ENCODE measurements at regions not wholly inside any gene's neighbourhood (a gene's known extent, or its start where the extent isn't known, plus 50 kb on each side); places are given as distances from the start of the nearest gene placed in this dataset.

DNA sequence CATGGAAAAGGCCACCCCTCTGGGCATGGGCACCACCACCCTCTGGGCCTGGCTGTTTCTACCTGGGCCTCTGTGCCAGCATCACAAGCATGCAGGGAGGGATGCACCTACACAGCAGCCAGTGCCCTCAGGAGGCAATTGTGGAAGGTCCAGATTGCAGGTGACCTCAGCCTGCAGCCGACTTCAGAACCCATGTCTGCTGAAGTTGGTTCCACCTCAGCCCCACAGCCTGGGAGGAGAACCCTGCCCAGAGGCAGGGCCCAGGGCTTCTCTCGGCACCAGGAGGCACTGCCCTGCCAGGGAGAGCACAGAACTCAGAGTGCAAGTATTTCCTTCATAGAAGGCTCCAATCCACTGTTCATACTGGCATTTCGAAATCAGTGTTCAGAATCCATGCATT is 149.8 kb downstream of the TTLL2 start:
- Mint-ChIP-seq H3K4me3 (ENCODE audit: unreplicated experiment) (no peak overlapping the region), H3K9me3 (ENCODE audit: unreplicated experiment) (peaks cover 20% of the 10 kb centered on the region), H3K4me1 (ENCODE audit: low read depth, unreplicated experiment) (peaks cover 32% of the 10 kb centered on the region), H3K36me3 (ENCODE audit: unreplicated experiment) (no peaks in the 10 kb centered on the region), H3K27me3 (ENCODE audit: unreplicated experiment) (peaks cover 12% of the 10 kb centered on the region), H3K27ac (ENCODE audit: unreplicated experiment) (no peak overlapping the region)
- no peak for DNase-seq
- TF ChIP-seq, protein P1, sequence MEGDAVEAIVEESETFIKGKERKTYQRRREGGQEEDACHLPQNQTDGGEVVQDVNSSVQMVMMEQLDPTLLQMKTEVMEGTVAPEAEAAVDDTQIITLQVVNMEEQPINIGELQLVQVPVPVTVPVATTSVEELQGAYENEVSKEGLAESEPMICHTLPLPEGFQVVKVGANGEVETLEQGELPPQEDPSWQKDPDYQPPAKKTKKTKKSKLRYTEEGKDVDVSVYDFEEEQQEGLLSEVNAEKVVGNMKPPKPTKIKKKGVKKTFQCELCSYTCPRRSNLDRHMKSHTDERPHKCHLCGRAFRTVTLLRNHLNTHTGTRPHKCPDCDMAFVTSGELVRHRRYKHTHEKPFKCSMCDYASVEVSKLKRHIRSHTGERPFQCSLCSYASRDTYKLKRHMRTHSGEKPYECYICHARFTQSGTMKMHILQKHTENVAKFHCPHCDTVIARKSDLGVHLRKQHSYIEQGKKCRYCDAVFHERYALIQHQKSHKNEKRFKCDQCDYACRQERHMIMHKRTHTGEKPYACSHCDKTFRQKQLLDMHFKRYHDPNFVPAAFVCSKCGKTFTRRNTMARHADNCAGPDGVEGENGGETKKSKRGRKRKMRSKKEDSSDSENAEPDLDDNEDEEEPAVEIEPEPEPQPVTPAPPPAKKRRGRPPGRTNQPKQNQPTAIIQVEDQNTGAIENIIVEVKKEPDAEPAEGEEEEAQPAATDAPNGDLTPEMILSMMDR (IDR thresholded peaks at IDR 0.05; ENCODE audit: partially characterized antibody, unreplicated experiment) = no peak

DNA sequence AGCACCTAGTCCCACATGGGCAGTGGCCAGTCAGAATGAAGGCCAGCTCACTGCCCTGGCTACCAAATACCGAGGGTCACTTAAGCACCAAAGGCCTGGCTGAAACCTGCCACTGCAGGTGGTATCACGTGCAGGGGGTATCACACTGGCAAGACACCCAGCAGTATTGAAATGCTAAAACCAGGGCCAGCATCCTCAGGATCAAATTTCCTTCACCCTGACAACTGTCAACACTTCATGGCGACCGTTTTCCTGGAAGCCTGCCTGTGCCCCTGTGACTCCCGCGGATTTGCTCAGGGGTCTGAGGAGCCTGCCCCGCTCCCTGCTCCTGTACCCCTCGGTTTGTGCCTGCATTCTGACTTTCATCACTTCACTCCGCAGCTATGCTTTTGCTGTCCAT is 151.1 kb downstream of the TTLL2 start:
- no peaks in the 10 kb centered on the region for H3K36me3 Mint-ChIP-seq (ENCODE audit: unreplicated experiment)
- H3K9me3 Mint-ChIP-seq (ENCODE audit: unreplicated experiment) = peaks cover 20% of the 10 kb centered on the region
- peaks cover 34% of the 10 kb centered on the region for H3K4me1 Mint-ChIP-seq (ENCODE audit: low read depth, unreplicated experiment)
- TF ChIP-seq, protein P1 (IDR thresholded peaks at IDR 0.05; ENCODE audit: partially characterized antibody, unreplicated experiment) = no peak
- no peak overlapping the region for H3K4me3 Mint-ChIP-seq (ENCODE audit: unreplicated experiment)
- DNase-seq = no peak
- H3K27me3 Mint-ChIP-seq (ENCODE audit: unreplicated experiment) = peaks cover 12% of the 10 kb centered on the region
- no peak overlapping the region for H3K27ac Mint-ChIP-seq (ENCODE audit: unreplicated experiment)

DNA sequence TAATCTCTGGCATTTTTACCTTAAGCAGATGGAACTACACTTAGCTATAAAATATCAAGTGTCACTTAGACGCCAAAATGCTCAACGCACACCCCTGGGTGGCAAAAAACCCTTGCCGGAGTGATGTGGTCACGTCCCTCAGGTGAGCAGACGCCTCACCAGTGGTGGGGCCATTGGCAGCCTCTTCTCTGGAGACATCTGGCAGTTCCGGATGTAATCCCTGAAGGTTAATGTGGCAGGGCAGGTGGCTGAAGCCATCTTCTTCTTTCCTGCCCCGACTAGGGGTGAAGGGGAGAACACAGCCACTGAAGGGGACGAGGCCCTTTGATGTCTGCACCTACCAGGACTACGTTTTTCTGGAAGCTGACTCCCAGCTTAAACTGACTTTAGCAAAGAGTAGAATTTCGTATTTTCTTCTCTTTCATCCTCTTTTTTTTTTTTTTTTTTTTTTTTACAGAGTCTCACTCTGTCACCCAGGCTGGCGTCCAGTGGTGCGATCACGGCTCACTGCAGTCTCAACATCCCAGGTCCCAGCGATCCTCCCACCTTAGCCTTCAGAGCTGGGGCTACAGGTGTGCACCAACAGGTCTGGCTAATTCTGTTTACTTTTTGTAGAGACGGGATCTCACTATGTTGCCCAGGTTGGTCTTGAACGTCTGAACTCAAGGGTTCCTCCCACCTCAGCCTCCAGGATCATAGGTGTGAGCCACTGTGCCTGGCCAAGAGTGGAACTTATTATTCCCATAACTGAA is 152.1 kb downstream of the TTLL2 start:
- H3K4me1 Mint-ChIP-seq (ENCODE audit: low read depth, unreplicated experiment) = peaks cover 30% of the 10 kb centered on the region
- H3K27ac Mint-ChIP-seq (ENCODE audit: unreplicated experiment) = no peak overlapping the region
- no peak overlapping the region for H3K4me3 Mint-ChIP-seq (ENCODE audit: unreplicated experiment)
- H3K27me3 Mint-ChIP-seq (ENCODE audit: unreplicated experiment) = peaks cover 8% of the 10 kb centered on the region
- H3K36me3 Mint-ChIP-seq (ENCODE audit: unreplicated experiment) = no peaks in the 10 kb centered on the region
- TF ChIP-seq, protein P1 (IDR thresholded peaks at IDR 0.05; ENCODE audit: partially characterized antibody, unreplicated experiment) = no peak
- DNase-seq = no peak
- peaks cover 16% of the 10 kb centered on the region for H3K9me3 Mint-ChIP-seq (ENCODE audit: unreplicated experiment)

DNA sequence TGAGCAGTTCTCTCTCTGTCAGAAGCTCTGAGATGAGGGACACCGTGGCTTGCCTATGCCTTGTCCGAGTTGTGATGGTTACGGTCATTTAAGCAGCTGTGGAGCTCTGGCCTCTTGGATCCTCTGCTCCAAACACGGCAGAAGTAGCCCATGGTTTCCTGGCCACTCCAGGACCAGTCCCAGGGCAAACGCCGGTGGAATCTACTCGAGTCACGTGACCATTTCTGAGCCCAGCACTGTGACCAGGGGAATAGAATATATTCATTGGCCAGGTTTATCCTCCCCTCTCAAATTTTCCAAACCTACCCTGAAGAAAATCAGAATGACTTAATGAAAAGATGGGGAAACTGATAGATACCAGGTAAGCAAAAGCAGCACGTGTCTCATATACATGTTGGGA is 152.8 kb downstream of the TTLL2 start:
- H3K27me3 Mint-ChIP-seq (ENCODE audit: unreplicated experiment) = peaks cover 8% of the 10 kb centered on the region
- H3K27ac Mint-ChIP-seq (ENCODE audit: unreplicated experiment) = peak overlapping the region; percentile 44
- H3K9me3 Mint-ChIP-seq (ENCODE audit: unreplicated experiment) = peaks cover 16% of the 10 kb centered on the region
- DNase-seq = no peak
- H3K36me3 Mint-ChIP-seq (ENCODE audit: unreplicated experiment) = no peaks in the 10 kb centered on the region
- H3K4me3 Mint-ChIP-seq (ENCODE audit: unreplicated experiment) = no peak overlapping the region
- H3K4me1 Mint-ChIP-seq (ENCODE audit: low read depth, unreplicated experiment) = peaks cover 25% of the 10 kb centered on the region
- TF ChIP-seq, protein P1 (IDR thresholded peaks at IDR 0.05; ENCODE audit: partially characterized antibody, unreplicated experiment) = no peak

DNA sequence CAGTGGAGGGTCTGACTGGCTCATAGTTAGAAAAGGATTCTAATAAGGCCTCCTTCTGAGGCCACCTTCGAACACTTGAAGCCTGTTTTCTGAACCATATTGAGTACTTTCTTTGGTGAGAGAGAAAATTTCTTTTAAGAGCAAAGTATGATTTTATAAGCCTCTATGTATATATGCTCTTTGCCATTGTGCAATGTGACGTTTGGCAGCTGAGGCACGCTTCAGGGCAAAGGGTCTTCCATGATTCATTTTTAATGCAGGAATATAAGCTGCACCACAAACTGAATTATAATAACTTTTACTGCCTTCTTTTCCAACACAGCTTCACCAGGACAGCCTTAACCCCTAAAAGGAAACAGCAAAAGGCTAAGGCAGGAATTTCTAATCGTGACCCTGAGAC is 154.4 kb downstream of the TTLL2 start:
- H3K4me1 Mint-ChIP-seq (ENCODE audit: low read depth, unreplicated experiment) = peaks cover 22% of the 10 kb centered on the region
- peak overlapping the region; percentile 63 for H3K4me3 Mint-ChIP-seq (ENCODE audit: unreplicated experiment)
- TF ChIP-seq, protein P1 (IDR thresholded peaks at IDR 0.05; ENCODE audit: partially characterized antibody, unreplicated experiment) = no peak
- no peak for DNase-seq
- no peaks in the 10 kb centered on the region for H3K36me3 Mint-ChIP-seq (ENCODE audit: unreplicated experiment)
- peaks cover 16% of the 10 kb centered on the region for H3K9me3 Mint-ChIP-seq (ENCODE audit: unreplicated experiment)
- H3K27me3 Mint-ChIP-seq (ENCODE audit: unreplicated experiment) = peaks cover 8% of the 10 kb centered on the region
- peak overlapping the region; percentile 95 for H3K27ac Mint-ChIP-seq (ENCODE audit: unreplicated experiment)

Measured in glutamatergic neuron (in vitro differentiated cells).